Activated T-cell treated with anti-CD3 and anti-CD28 coated beads, Interleukin-2, amount 50 U/mL, for 4 hours (primary cell): ENCODE measurements at regions not wholly inside any gene's neighbourhood (a gene's known extent, or its start where the extent isn't known, plus 50 kb on each side); places are given as distances from the start of the nearest gene placed in this dataset.
"Not testable (repeated sequence)": the region's sequence is repeated elsewhere in the genome, so short reads cannot be mapped to it uniquely, and the experiment has no call there.

ENCODE experiments used
- ATAC-seq, 2 donors: fragments of 200-7000 bp; cut with Tn5 transposase; one replicate each; pipeline ENCODE4 v1.10.0; 2021
- DNase-seq: peaks from one replicate; pipeline ENCODE4 v3.0.0-alpha.2; 2020
- H3K27me3 Mint-ChIP-seq: one replicate; pipeline ENCODE4 v1.8.0; 2021; ENCODE audit warnings: low read depth, mixed read lengths
- H3K36me3 Mint-ChIP-seq: one replicate; pipeline ENCODE4 v1.8.0; 2022; ENCODE audit warnings: mixed read lengths; ENCODE audit not compliant: insufficient read depth
- H3K4me1 Mint-ChIP-seq: one replicate; pipeline ENCODE4 v1.8.0; 2021; ENCODE audit warnings: low read depth, mixed read lengths
- H3K4me3 Mint-ChIP-seq: one replicate; pipeline ENCODE4 v1.8.0; 2021; ENCODE audit warnings: mild to moderate bottlenecking, moderate library complexity, mixed read lengths
- H3K9me3 Mint-ChIP-seq: one replicate; pipeline ENCODE4 v1.8.0; 2021; ENCODE audit warnings: mixed read lengths

GRCh38 chr13:34708566-34709313 is 233.3 kb upstream of the NBEA start:
- H3K4me3 Mint-ChIP-seq = no peak overlapping the region
- H3K4me1 Mint-ChIP-seq = no peaks in the 10 kb centered on the region
- no peaks in the 10 kb centered on the region for H3K27me3 Mint-ChIP-seq
- DNase-seq = no peak
- ATAC-seq = no peak
- no peaks in the 10 kb centered on the region for H3K36me3 Mint-ChIP-seq
- H3K9me3 Mint-ChIP-seq = no peaks in the 10 kb centered on the region

- no peak for ATAC-seq
- H3K9me3 Mint-ChIP-seq = no peaks in the 10 kb centered on the region
- no peaks in the 10 kb centered on the region for H3K4me1 Mint-ChIP-seq
- H3K27me3 Mint-ChIP-seq = no peaks in the 10 kb centered on the region
- no peak overlapping the region for H3K4me3 Mint-ChIP-seq
- DNase-seq = no peak
- H3K36me3 Mint-ChIP-seq = no peaks in the 10 kb centered on the region
These were observed 222.8 kb upstream of the NBEA start for GRCh38 chr13:34719060-34719875.

- Mint-ChIP-seq H3K9me3 (no peaks in the 10 kb centered on the region), H3K36me3 (no peaks in the 10 kb centered on the region)
- no peak for ATAC-seq
These were observed 221.5 kb upstream of the NBEA start for GRCh38 chr13:34720618-34721017.

GRCh38 chr13:34721631-34722595 is 220.2 kb upstream of the NBEA start:
- no peak overlapping the region for H3K4me3 Mint-ChIP-seq
- H3K4me1 Mint-ChIP-seq = no peaks in the 10 kb centered on the region
- H3K36me3 Mint-ChIP-seq = no peaks in the 10 kb centered on the region
- H3K9me3 Mint-ChIP-seq = no peaks in the 10 kb centered on the region
- ATAC-seq = no peak
- no peak for DNase-seq
- H3K27me3 Mint-ChIP-seq = no peaks in the 10 kb centered on the region

More at GRCh38 chr13:34720618-34721017, 221.5 kb upstream of the NBEA start:
- no peak for DNase-seq
- H3K4me1 Mint-ChIP-seq = no peaks in the 10 kb centered on the region
- no peak overlapping the region for H3K4me3 Mint-ChIP-seq
- H3K27me3 Mint-ChIP-seq = no peaks in the 10 kb centered on the region

- DNase-seq (no peak), ATAC-seq (no peak)
- Mint-ChIP-seq H3K9me3 (peaks cover 1% of the 10 kb centered on the region), H3K4me3 (no peak overlapping the region), H3K27me3 (no peaks in the 10 kb centered on the region), H3K4me1 (no peaks in the 10 kb centered on the region), H3K36me3 (no peaks in the 10 kb centered on the region)
These were observed 219.1 kb upstream of the NBEA start for GRCh38 chr13:34722922-34723321.

- no peak for ATAC-seq
- Mint-ChIP-seq H3K36me3 (no peaks in the 10 kb centered on the region), H3K27me3 (no peaks in the 10 kb centered on the region), H3K4me3 (no peak overlapping the region), H3K9me3 (peaks cover 13% of the 10 kb centered on the region), H3K4me1 (no peaks in the 10 kb centered on the region)
- DNase-seq = no peak
These were observed 211.1 kb upstream of the NBEA start for GRCh38 chr13:34730961-34731360.

- Mint-ChIP-seq H3K36me3 (no peaks in the 10 kb centered on the region), H3K27me3 (no peaks in the 10 kb centered on the region), H3K4me3 (no peak overlapping the region), H3K4me1 (no peaks in the 10 kb centered on the region), H3K9me3 (peaks cover 13% of the 10 kb centered on the region)
- no peak for DNase-seq
- ATAC-seq = no peak
These were observed 210.6 kb upstream of the NBEA start for GRCh38 chr13:34731486-34731885.

- no peaks in the 10 kb centered on the region for H3K4me1 Mint-ChIP-seq
- DNase-seq (no peak), ATAC-seq (no peak)
- peaks cover 9% of the 10 kb centered on the region for H3K9me3 Mint-ChIP-seq
- no peak overlapping the region for H3K4me3 Mint-ChIP-seq
- no peaks in the 10 kb centered on the region for H3K36me3 Mint-ChIP-seq
- no peaks in the 10 kb centered on the region for H3K27me3 Mint-ChIP-seq
These were observed 208.3 kb upstream of the NBEA start for GRCh38 chr13:34733721-34734120.

- H3K4me3 Mint-ChIP-seq = no peak overlapping the region
- peaks cover 9% of the 10 kb centered on the region for H3K9me3 Mint-ChIP-seq
- DNase-seq (no peak), ATAC-seq (no peak)
- H3K27me3 Mint-ChIP-seq = no peaks in the 10 kb centered on the region
- H3K4me1 Mint-ChIP-seq = no peaks in the 10 kb centered on the region
- no peaks in the 10 kb centered on the region for H3K36me3 Mint-ChIP-seq
These were observed 207.1 kb upstream of the NBEA start for GRCh38 chr13:34734932-34735331.

GRCh38 chr13:34738254-34738992 is 203.6 kb upstream of the NBEA start:
- Mint-ChIP-seq H3K4me3 (no peak overlapping the region), H3K27me3 (no peaks in the 10 kb centered on the region), H3K9me3 (peaks cover 4% of the 10 kb centered on the region), H3K36me3 (no peaks in the 10 kb centered on the region), H3K4me1 (no peaks in the 10 kb centered on the region)
- ATAC-seq = no peak
- DNase-seq = no peak

GRCh38 chr13:34747056-34747455 is 195.0 kb upstream of the NBEA start:
- DNase-seq, H3K4me3 Mint-ChIP-seq, H3K36me3 Mint-ChIP-seq, H3K9me3 Mint-ChIP-seq, ATAC-seq, H3K4me1 Mint-ChIP-seq: not testable (repeated sequence)
- peaks cover 12% of the 10 kb centered on the region for H3K27me3 Mint-ChIP-seq

- Mint-ChIP-seq H3K9me3 (peaks cover 6% of the 10 kb centered on the region), H3K4me1 (no peaks in the 10 kb centered on the region), H3K4me3 (no peak overlapping the region), H3K36me3 (no peaks in the 10 kb centered on the region), H3K27me3 (peaks cover 12% of the 10 kb centered on the region)
- DNase-seq = no peak
- no peak for ATAC-seq
These were observed 194.6 kb upstream of the NBEA start for GRCh38 chr13:34747507-34747906.

- no peaks in the 10 kb centered on the region for H3K36me3 Mint-ChIP-seq
These were observed 194.0 kb upstream of the NBEA start for GRCh38 chr13:34748073-34748472.

GRCh38 chr13:34748596-34748995 is 193.5 kb upstream of the NBEA start:
- no peaks in the 10 kb centered on the region for H3K36me3 Mint-ChIP-seq
- H3K4me3 Mint-ChIP-seq = no peak overlapping the region
- ATAC-seq (no peak), DNase-seq (no peak)
- no peaks in the 10 kb centered on the region for H3K4me1 Mint-ChIP-seq
- H3K27me3 Mint-ChIP-seq = peaks cover 12% of the 10 kb centered on the region
- peaks cover 6% of the 10 kb centered on the region for H3K9me3 Mint-ChIP-seq

More at GRCh38 chr13:34748073-34748472, 194.0 kb upstream of the NBEA start:
- Mint-ChIP-seq H3K9me3 (peaks cover 6% of the 10 kb centered on the region), H3K4me3 (no peak overlapping the region), H3K4me1 (no peaks in the 10 kb centered on the region), H3K27me3 (peaks cover 12% of the 10 kb centered on the region)
- DNase-seq (no peak), ATAC-seq (no peak)
